Activated CD4-positive, alpha-beta T cell treated with anti-CD3 and anti-CD28 coated beads, Interleukin-2, amount 50 U/mL, for 48 hours (primary cell): ENCODE measurements at regions not wholly inside any gene's neighbourhood (a gene's known extent, or its start where the extent isn't known, plus 50 kb on each side); places are given as distances from the start of the nearest gene placed in this dataset.
"Not testable (repeated sequence)": the region's sequence is repeated elsewhere in the genome, so short reads cannot be mapped to it uniquely, and the experiment has no call there.

ENCODE experiments used
- DNase-seq, 2 experiments: peaks; one replicate each; pipeline ENCODE4 v3.0.0-alpha.2; 2020

DNA sequence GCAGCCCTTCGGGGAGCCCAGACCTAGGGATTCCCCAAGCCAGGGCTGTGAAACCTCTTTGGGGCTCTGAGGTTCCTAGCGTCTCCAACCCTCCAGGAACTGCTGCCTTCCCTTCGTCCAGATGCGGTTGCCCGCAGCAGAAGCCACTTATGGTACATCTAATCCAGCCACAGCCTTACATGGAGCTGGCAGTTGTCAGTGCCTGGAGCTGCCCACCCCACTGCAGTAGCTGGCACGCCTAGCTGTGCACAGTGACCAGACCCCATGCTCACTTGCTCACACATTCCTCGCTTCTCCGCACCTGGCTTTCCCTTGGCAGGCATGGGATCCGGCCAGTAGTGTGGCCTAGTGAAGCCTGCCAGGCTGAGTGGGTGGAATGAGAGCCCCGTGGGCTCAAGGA is 547.6 kb downstream of the TBC1D32 start:
- no peak for DNase-seq

DNA sequence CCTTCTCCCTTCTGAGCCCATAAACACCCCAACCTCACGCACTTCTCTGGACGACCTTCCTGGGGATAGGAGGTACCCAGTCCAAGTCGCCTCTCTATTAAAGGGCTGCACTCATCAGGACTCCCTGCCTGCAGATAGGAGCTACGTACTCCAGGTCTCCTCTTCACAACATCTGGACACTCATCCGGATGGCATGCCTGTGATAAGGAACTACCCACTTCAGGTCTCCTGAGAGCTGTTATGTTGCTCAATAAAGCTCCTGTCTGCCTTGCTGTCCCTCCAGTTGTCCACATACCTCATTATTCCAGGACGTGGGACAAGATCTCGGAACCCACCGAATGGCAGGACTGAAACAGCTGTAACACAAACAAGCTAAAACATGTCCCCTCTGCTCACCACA is 548.0 kb downstream of the TBC1D32 start:
- DNase-seq = no peak

DNA sequence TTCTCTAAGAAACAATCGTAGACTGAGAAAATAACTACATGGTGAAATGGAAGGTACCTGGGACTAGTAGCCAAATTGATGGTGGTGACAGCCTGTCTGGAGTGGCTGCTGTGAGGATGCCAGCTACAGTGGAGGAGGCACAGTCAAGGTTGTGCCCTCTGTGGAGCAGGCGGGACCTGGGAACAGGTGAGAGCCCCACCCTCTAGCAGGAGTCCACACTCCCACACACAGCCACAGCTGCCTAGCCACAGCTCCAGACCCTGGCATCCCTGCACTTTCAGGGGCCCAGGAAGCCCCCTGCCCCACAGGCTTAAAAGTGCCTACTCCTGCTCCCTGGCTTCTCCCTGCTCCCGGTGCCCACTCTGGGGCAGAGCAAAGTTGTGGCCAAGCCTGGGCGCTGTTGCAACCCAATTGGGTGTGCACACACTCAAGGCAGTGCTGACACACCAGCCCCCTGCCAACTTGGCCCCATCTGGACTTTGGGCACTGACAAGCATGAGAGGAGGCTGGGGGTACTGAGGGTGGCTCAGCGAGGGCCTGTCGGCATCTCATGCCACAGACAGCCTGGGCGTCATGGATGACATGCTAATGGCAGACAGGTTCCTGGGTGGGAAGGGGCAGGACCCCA is 548.7 kb downstream of the TBC1D32 start:
- DNase-seq = no peak

DNA sequence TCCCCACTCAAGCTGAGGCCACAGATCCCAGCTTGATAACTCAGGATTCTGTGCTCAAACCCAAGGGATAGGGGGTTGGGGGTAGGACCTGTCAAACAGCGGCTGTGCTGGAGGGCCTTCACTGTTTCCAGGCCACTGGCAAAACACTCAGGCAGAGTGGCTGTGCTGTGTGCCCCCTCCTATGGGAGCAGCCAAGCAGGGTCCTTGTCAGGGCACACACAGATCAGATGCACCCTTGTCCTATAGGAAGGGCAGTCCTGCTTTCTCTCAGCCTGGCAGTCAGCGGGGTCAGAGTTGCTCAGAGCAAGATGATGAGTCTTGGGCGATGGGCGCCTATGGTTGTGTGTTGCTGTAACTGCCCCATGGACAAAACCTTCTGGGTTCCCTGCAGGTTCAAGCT is 554.8 kb downstream of the TBC1D32 start:
- DNase-seq = no peak

DNA sequence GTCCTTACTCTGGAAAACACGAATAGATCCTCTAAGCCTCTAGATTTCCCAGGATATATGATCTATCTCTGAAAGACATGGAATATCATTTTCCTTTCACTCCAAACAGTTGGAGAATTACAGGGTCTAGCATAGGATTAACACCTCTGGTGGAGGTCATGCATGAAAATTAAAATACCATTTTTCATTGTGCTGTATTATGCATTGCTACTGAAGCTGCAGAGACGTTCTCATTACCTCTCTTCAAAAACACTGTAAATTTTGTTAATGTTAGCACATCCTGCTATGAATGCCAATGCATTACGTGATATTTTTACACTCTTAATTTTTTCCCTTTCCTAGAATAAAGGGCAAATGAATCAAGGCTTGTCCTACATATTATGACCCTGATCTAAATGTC is 558.6 kb downstream of the TBC1D32 start:
- DNase-seq = no peak

DNA sequence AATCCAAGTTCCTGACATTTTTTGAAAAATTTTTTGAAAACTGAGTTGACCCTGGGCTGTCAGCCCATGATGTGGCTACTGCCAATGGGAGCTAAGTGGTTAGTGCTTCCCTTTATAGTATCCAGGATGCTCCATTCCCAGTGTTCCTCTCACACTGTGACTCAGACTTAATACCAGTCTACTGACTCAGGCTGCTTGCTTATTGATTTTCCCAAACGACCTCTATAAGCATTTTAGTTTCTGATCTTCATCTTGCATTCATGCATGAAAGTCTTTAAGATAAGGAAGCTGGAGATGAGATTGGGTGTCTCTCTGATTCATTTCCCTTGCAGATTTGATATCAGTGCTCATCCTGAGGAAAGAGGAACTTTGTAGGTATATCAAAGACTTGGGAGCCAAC is 560.0 kb downstream of the TBC1D32 start:
- DNase-seq = no peak

DNA sequence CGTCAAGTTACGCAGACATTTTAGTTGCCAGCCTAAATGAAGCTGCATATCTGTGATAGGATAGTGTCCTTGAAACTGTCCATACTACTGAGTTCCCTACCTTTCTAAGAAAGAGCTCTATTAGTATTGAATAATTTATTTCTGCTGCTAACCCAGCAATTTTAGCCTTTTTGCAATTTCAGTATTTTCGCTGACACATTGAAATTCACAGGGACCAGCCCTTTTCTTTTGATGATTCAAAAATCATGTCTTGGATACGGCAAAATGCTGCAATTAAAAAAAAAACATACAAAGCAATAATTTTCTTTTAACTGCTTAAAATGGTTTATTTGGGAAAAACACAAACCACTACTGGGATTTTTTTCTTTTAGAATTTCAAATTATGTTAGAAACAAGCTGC is 563.3 kb downstream of the TBC1D32 start:
- DNase-seq = no peak

DNA sequence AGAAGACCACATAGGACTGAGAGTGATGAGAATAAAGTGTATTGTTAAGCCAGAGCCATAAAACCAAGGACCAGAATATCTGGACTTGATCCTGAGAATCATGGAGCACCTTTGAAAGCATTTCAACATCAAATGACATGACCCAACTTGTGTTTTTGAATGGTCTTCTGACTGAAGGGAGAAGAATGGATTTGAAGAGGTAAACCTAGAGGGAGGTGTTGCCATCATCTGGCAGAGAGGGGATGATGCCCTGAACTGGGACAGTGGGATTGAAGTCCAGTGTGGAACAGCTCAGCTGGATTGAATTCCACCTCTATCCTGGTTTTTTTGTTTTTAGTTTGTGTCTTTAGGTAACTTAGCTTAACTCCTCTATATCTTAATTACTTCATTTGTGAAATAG is 570.0 kb downstream of the TBC1D32 start:
- no peak for DNase-seq

DNA sequence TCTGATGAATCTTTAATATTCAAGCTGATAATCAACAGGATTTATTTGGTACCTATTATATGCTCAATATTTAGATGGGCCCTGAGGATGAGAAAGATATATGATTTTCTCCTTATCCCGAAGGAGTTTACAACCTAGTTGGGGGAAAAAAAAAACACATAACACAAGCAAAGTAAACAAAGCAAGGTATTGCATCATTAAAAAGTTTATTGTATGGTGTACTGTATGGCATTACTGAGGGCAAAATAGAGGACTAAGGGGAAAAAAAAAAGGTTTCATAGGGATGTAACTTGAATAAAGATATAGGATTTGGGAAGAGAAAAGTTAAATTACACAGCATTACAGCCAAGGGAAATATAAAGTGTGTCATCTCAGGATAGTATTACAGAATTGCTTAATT is 574.7 kb downstream of the TBC1D32 start:
- no peak for DNase-seq

DNA sequence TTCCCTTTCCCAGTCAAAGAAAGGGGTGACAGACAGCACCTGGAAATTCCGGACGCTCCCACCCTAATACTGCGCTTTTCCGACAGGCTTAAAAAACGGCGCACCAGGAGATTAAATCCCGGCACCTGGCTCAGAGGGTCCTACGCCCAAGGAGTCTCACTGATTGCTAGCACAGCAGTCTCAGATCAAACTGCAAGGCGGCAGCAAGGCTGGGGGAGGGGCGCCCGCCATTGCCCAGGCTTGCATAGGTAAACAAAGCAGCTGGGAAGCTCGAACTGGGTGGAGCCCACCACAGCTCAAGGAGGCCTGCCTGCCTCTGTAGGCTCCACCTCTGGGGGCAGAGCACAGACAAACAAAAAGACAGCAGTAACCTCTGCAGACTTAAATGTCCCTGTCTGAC is 585.7 kb downstream of the TBC1D32 start:
- not testable (repeated sequence) for DNase-seq

DNA sequence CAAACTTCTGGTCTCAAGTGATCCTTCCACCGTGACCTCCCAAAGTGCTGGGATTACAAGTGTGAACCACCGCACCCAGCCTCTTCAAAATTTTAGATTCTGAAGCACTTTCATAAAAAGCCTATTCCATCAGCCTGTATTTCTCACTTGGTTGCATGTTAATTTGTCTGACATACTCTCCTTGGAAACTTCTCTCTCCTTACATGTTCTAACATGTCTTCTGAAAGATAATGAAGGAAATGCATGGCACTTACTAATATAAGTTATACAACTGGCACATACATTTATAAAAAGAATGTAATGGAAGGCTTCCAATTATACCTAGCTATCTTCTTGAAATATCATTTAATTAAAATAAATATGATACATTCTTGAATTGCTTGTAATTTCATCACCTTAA is 597.5 kb downstream of the TBC1D32 start:
- DNase-seq = no peak

DNA sequence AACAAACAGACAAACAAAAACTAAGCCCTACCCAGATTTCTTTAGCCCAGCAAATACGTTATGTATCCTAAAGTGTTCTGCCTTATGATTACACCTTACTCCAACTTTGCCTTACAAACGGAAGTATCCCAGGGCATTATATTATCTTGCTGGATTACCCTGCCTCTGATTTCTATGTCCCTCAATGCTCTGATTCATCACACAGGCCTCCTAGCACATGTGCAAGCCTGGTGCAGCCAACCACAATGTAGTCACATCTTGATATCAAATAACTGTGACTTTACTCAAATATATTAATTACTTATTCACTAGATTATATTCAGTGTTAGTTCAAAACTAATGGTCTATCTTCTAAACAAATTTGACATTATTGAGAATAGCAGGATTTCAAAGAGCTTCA is 598.6 kb downstream of the TBC1D32 start:
- DNase-seq = no peak

DNA sequence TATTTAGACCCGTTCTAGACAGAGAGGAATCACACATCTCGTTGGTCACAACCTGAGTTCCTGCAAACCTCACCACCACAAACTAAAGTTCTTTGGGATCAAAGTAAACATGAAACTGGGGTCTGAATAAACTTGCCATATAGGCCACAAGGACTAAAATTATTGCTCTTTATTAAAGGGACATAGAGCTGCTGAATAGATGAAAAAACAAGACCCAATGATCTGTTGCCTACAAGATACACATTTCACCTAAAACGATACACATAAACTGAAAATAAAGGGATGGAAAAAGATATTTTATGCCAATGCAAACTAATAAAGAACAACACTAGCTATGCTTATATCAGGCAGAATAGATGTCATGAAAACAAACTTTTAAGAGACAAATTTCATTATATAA is 623.0 kb downstream of the TBC1D32 start:
- no peak for DNase-seq

DNA sequence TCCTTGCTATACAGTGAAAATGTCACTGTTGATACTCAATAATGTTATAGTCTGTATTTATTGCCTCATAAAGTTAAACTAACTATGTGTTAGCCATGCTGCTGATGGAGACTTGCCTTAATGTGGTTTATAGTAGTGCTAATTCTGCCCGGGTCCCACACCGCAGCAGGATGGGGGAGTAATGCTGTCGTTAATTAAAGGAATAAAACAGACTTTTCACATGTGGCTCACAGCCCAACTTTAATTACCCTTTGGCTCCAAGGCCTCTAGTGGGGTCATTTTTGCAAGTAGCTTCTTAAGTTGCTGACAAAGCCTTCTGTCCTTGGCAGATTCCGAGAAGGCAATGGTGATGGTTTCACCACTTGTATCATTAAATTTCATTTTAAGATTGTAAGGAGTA is 634.3 kb downstream of the TBC1D32 start:
- no peak for DNase-seq

DNA sequence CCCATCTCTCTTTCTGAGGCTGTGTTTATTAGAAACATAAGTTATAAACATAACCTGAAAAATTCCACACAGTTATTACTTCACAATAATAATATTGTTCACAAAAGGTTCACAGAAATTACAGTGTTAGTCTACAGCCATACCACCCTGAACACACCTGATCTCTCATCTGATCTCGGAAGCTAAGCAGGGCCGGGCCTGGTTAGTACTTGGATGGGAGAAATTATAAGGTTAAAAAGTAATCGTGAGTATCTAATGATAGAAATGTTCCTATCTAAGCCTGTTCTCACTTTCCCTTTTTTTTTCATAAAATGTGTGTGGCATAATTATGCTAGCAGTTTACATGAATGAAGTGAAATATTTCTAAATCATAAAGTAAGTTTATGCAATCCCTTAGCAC is 647.8 kb downstream of the TBC1D32 start:
- no peak for DNase-seq

DNA sequence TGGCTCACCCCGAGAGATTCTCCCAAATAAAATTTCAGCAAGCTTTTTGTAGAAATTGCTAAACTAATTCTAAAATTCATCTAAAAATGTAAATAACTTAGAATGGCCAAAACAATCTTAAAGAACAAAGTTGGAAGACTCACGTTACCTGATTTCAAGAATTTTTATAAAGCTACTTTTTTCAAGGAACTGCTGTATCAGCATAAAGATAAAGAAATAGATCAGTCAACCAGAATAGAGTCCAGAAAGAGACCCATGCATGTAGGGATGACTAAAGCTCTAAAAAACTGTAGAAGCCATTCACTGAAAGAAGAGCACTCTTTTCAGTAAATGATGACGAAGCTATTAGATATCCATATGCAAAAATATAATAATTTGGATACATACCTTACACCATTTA is 652.1 kb downstream of the TBC1D32 start:
- no peak for DNase-seq

DNA sequence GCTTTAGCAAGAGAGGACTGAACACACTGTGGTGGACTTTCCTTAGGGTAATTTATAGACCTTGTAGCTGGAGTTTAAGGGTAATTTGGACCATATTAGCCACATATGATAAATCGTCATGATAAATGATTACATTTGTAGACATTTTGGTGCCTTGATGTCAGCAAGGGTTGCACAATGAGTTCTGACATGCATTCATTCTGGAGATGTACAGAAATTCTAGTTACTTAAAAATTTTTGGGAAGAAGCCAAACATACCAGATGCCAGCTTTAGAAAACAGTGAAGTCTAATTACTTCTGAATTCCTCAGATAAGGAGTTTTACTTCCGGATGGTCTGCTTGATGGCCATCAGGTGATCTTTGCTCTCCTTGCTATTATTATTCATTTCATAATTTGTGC is 653.1 kb downstream of the TBC1D32 start:
- DNase-seq = no peak

DNA sequence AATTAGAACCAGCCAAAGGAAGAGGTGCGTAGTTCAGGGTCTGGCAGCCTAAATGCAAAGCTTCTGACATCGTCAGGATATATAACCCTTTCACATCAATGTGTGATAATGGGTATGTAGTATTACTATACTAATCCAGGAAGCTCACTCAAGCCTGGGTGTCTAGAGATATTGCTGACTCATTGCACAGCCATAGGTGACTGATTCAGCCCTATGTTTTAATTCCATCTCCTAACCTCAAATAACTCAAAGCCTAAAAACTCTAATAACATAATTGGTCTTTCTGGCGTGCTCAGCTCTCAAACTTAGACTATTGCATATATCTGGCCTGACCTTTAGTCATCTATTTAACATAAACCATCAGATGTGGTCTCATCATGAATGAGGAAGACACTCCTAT is 658.4 kb downstream of the TBC1D32 start:
- DNase-seq = no peak

DNA sequence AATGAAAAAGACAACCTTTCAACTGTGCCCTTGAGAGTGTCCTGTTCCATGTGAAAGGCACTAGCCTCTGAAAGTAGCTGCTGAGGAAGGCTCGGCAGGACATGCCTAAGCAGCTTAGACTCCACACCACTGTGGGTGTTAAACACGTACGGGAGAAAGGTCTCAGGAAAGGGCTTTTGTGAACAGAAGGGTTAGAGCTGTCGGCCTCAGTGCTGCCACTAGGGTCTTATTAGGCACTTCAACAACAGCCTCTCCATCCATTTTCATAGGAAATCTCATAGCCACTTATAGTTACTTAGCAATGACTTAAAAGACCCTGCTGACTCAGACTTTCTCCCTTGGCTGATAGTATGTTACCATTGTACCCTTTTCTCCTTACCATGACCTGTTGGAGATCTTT is 662.8 kb downstream of the TBC1D32 start:
- no peak for DNase-seq

DNA sequence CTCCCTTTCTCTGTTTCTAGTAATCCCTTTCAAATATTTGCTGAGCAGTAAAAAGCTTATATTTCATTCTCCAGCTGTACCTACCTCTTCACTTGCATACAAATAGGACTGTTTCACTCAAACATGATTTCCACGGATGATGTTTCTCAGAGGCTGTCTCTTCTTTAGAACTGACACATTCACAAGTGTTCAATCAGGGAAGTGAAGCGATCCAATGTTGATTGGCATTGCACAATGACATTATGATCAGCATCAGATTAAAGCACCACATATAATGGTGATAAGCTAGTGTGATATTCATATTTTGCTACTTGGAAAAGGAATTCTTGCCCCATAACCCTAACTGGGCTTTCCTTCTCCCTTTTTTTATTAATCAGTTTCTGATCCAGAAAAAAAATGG is 681.8 kb downstream of the TBC1D32 start:
- no peak for DNase-seq

DNA sequence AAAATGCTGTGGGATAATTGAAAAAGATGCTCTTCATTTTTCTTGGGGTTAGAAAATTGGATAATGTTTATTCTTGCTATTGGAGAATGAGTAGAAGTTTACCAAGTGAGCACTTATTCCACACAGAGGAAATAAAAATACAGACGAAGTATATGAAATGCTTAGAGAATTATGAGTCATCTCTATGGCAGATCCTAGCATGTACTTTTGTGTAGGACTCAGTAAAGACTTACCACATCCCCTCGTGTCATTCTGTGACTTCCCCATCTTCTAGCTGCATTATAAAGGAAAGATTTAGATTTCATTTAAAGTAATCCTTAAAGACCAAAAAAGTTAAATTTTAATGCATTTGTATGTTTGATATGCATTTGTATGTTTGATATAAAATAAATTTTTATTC is 685.6 kb downstream of the TBC1D32 start:
- DNase-seq = no peak

DNA sequence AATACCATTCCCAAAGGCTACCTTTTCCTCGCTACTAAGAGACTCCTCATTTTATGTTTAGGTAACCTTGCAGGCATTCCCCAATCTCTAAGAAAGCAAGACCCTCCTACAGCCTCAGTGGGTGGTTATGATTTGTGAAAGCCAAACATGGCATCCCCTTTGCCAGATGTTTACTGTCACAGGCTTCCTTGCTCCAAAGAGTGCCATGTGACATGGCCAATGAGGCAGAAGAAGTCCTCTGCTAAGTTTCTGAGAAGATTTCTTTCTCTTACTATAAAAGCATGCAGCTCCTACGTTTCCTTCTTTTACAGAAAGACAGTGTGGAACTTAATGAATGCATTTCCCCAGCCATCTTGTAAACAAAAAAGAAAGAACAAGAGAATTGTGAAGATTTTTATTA is 688.2 kb downstream of the TBC1D32 start:
- DNase-seq = no peak

DNA sequence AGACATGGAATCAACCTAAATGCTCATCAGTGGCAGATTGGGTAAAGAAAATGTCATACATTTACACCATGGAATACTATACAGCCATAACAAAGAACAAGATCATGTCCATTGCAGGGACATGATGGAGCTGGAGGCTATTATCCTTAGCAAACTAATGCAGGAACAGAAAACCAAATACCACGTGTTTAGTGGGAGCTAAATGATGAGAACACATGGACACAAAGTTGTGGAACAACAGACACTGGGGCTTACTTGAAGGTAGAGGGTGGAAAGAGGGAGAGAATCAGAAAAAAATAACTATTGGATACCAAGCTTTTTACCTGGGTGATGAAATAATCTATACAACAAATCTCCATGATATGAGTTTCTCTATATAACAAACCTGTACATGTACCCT is 701.3 kb downstream of the TBC1D32 start:
- DNase-seq = no peak

DNA sequence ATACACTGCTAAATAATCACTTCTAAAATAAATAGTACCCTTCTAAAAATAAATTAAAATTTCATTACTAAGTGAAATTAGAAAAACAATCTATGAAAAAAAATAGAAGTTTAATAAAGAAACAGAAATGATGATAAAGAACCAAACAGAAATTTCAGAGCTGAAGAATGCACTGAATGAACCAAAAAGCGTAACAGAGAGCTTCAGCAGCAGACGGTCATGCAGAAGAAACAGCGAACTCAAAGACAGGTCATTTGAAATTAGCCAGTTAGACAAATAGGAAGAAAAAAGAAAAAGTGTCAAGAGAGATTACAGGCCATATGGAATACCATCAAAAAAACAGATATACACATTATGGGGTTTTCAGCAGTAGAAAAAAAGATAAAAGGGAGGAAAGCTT is 706.7 kb downstream of the TBC1D32 start:
- DNase-seq = no peak

DNA sequence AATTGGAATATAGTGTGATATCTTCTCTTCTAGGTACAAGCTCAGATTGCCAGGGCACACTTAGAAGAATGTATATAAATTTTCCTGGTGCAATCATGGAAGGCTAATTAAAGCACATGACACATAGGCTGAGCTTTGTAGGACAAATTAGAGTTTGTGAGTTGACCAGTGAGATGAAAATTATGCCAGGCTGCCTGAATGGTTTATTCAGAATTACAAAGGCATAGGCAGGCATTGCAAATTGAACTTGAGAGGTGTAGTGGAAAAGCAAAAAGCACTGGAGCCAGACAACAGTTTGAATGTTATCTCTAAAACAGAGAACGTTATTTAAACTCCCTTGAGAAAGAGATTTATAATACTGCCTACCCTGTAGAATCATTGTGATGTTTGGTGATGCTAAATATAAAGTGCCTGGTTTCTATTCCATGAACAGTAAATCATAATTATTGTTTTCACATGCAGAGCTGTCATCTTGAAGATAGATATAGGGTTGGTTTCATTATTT is 712.1 kb downstream of the TBC1D32 start:
- no peak for DNase-seq

DNA sequence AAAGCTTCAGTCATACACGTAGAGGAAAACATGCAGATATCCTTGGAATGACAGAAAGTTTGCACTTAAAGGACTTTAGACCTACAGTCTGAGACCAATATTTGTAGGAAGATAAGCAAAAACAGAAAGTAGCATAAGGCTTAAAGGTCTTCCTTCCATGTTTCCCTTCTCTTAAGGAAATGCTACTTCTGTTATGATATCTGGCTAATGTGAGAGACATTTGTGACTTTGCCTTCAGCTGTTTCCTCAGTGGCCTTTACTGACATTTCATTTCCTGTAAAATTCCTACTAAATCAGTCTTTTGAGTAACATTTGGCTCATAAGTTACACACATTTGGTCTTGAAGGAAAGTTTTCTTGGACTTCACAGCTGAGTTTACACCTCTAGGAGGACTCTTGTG is 713.4 kb downstream of the TBC1D32 start:
- DNase-seq = no peak
